SK-N-MC (cell line): ENCODE measurements at regions not wholly inside any gene's neighbourhood (a gene's known extent, or its start where the extent isn't known, plus 50 kb on each side); places are given as distances from the start of the nearest gene placed in this dataset.

Experiments
- EZH2 ChIP-seq: fragments of 200-600 bp; sonication (generic); IDR thresholded peaks from one replicate; pipeline ENCODE4 v1.6.1; 2017; ENCODE audit warnings: antibody characterized with exemption
- POLR2AphosphoS5 ChIP-seq: IDR thresholded peaks from 2 replicates; pipeline ENCODE4 v1.6.1; 2012; ENCODE audit warnings: mild to moderate bottlenecking, low read depth, low read length, borderline replicate concordance

- TF ChIP-seq POLR2AphosphoS5 (no peak), EZH2 (no peak)
Observed at GRCh38 chr2:64922482-64923384, 66.5 kb upstream of the SLC1A4 start.
